ENCODE measurements at regions not wholly inside any gene's neighbourhood (a gene's known extent, or its start where the extent isn't known, plus 50 kb on each side); places are given as distances from the start of the nearest gene placed in this dataset.

DNA sequence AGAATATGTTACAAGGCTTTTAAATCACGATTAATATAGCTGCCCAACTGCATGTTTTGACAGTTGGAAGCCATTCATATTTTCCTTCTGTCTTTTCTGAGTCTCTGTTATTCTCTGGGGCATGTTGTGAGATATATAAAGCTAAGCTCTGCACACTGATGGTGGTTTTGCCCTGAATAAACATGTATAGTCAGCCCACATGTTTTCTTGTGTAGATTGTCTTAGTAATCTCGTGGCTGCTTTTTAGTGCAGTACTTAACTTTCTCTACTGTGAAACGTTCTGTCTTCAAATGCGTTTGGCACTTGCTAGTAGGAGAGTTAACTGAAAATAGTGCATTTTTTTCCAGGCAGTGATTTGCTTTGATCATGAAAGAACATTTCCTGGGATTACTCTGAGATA is 268.5 kb downstream of the DNAJB9 start:
- Histone ChIP-seq H3K9me2 (replicated peaks; ENCODE audit: low read length) (no peaks in the 10 kb centered on the region), H3K9me3 (ENCODE audit: low read length) (no peaks in the 10 kb centered on the region), H3K4me3 (ENCODE audit: low read length) (no peak overlapping the region), H3K4me2 (ENCODE audit: low read length) (no peak overlapping the region), H3K27ac (ENCODE audit: low read length) (no peak overlapping the region), H3K9ac (ENCODE audit: low read length) (no peak overlapping the region), H3K36me3 (ENCODE audit: low read depth, low read length) (no peaks in the 10 kb centered on the region), H3K4me1 (ENCODE audit: insufficient read depth, low read length) (no peaks in the 10 kb centered on the region), H2AFZ (ENCODE audit: low read length) (no peak overlapping the region), H4K20me1 (ENCODE audit: low read length) (no peaks in the 10 kb centered on the region), H3K27me3 (ENCODE audit: low read length) (no peaks in the 10 kb centered on the region), H3K79me2 (ENCODE audit: low read length) (no peaks in the 10 kb centered on the region), H3F3A (ENCODE audit: low read length, unreplicated experiment) (no peaks in the 10 kb centered on the region)
- intact Hi-C loops (cut with micrococcal nuclease): no loop called here
- CTCF ChIA-PET: no interaction called here
- no TSS peak for BruUV-seq (replicated peaks)
- no peak for DNase-seq
- no peak for TF ChIP-seq EZH2 (IDR thresholded peaks at IDR 0.05; ENCODE audit: low read length, unreplicated experiment)
- no peak for TF ChIP-seq EZH2phosphoT487 (IDR thresholded peaks at IDR 0.05; ENCODE audit: borderline replicate concordance, low read length)
- TF ChIP-seq, protein P1, sequence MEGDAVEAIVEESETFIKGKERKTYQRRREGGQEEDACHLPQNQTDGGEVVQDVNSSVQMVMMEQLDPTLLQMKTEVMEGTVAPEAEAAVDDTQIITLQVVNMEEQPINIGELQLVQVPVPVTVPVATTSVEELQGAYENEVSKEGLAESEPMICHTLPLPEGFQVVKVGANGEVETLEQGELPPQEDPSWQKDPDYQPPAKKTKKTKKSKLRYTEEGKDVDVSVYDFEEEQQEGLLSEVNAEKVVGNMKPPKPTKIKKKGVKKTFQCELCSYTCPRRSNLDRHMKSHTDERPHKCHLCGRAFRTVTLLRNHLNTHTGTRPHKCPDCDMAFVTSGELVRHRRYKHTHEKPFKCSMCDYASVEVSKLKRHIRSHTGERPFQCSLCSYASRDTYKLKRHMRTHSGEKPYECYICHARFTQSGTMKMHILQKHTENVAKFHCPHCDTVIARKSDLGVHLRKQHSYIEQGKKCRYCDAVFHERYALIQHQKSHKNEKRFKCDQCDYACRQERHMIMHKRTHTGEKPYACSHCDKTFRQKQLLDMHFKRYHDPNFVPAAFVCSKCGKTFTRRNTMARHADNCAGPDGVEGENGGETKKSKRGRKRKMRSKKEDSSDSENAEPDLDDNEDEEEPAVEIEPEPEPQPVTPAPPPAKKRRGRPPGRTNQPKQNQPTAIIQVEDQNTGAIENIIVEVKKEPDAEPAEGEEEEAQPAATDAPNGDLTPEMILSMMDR (conservative IDR thresholded peaks at IDR 0.05; ENCODE audit: low read depth, low read length): no peak
- POLR2A ChIA-PET (ENCODE audit: unreplicated experiment): no interaction called here
- no peak for ATAC-seq

DNA sequence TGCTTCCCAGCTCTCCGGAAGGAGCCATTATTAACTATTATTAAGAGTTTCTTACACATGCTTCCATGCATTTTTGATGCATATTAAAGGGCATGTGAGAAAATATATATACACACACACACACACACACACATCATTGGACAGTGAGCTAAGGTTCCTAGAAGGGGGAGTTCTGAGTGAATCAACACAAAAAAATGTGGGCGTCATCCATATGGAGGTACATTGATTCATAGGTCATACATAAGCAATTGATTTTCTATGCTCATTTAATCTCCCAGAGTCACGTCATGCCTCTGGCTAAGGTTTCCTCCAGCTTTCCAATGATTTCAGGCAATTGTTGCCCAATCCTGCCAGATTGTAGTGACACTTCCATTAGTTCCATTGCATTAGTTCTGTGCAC is 269.4 kb downstream of the DNAJB9 start:
- Histone ChIP-seq H4K20me1 (ENCODE audit: low read length) (no peaks in the 10 kb centered on the region), H3K79me2 (ENCODE audit: low read length) (no peaks in the 10 kb centered on the region), H2AFZ (ENCODE audit: low read length) (no peak overlapping the region), H3K36me3 (ENCODE audit: low read depth, low read length) (no peaks in the 10 kb centered on the region), H3K27ac (ENCODE audit: low read length) (no peak overlapping the region), H3K9me3 (ENCODE audit: low read length) (no peaks in the 10 kb centered on the region), H3K27me3 (ENCODE audit: low read length) (no peaks in the 10 kb centered on the region), H3F3A (ENCODE audit: low read length, unreplicated experiment) (no peaks in the 10 kb centered on the region), H3K4me1 (ENCODE audit: insufficient read depth, low read length) (no peaks in the 10 kb centered on the region), H3K9me2 (replicated peaks; ENCODE audit: low read length) (no peaks in the 10 kb centered on the region), H3K9ac (ENCODE audit: low read length) (no peak overlapping the region), H3K4me3 (ENCODE audit: low read length) (no peak overlapping the region), H3K4me2 (ENCODE audit: low read length) (no peak overlapping the region)
- TF ChIP-seq, protein P1 (conservative IDR thresholded peaks at IDR 0.05; ENCODE audit: low read depth, low read length): no peak
- TF ChIP-seq EZH2phosphoT487 (IDR thresholded peaks at IDR 0.05; ENCODE audit: borderline replicate concordance, low read length) (no peak), EZH2 (IDR thresholded peaks at IDR 0.05; ENCODE audit: low read length, unreplicated experiment) (no peak)
- DNase-seq (no peak), ATAC-seq (no peak)
- ChIA-PET POLR2A (ENCODE audit: unreplicated experiment) (no interaction called here), CTCF (no interaction called here)
- intact Hi-C loops (cut with micrococcal nuclease): no loop called here
- no TSS peak for BruUV-seq (replicated peaks)

DNA sequence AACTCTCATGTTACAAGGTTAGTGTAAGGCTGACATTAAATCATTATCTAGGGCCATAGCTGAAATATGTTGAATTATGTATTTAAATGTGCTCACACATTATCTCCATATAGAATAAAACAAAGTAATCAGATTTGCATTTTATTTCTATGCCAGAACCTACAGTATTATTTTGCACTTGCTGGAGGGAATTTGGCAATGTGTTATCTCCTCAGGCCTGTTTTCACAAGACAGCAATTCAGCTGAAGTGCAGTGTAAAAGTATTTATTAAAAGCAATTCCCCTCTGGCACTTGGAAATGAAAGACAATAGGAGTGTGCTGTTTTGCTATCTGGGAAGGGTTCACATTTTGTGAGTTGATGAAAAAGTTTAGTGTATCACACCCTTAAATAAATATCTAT is 276.3 kb downstream of the DNAJB9 start:
- Histone ChIP-seq H4K20me1 (ENCODE audit: low read length) (no peaks in the 10 kb centered on the region), H3K9me2 (replicated peaks; ENCODE audit: low read length) (no peaks in the 10 kb centered on the region), H3K4me2 (ENCODE audit: low read length) (no peak overlapping the region), H3K27ac (ENCODE audit: low read length) (no peak overlapping the region), H3K79me2 (ENCODE audit: low read length) (no peaks in the 10 kb centered on the region), H2AFZ (ENCODE audit: low read length) (no peak overlapping the region), H3K4me3 (ENCODE audit: low read length) (no peak overlapping the region), H3K4me1 (ENCODE audit: insufficient read depth, low read length) (no peaks in the 10 kb centered on the region), H3F3A (ENCODE audit: low read length, unreplicated experiment) (no peaks in the 10 kb centered on the region), H3K9ac (ENCODE audit: low read length) (no peak overlapping the region), H3K36me3 (ENCODE audit: low read depth, low read length) (no peaks in the 10 kb centered on the region), H3K27me3 (ENCODE audit: low read length) (no peaks in the 10 kb centered on the region), H3K9me3 (ENCODE audit: low read length) (no peaks in the 10 kb centered on the region)
- BruUV-seq (replicated peaks): no TSS peak
- intact Hi-C loops (cut with micrococcal nuclease): no loop called here
- ATAC-seq: no peak
- no peak for TF ChIP-seq EZH2phosphoT487 (IDR thresholded peaks at IDR 0.05; ENCODE audit: borderline replicate concordance, low read length)
- TF ChIP-seq, protein P1 (conservative IDR thresholded peaks at IDR 0.05; ENCODE audit: low read depth, low read length): no peak
- TF ChIP-seq EZH2 (IDR thresholded peaks at IDR 0.05; ENCODE audit: low read length, unreplicated experiment): no peak
- POLR2A ChIA-PET (ENCODE audit: unreplicated experiment): interaction anchor here (0.6 kb wide), 1 partner anchor 21 kb away, joined by 3 read pairs; no protein-coding TSS in a partner anchor
- no peak for DNase-seq
- CTCF ChIA-PET: no interaction called here

All from PC-3 (cell line).